HepG2 (cell line): ENCODE measurements at regions not wholly inside any gene's neighbourhood (a gene's known extent, or its start where the extent isn't known, plus 50 kb on each side); places are given as distances from the start of the nearest gene placed in this dataset.

Source experiments
- FOXJ3 ChIP-seq: sonication (generic); formaldehyde crosslinking; IDR thresholded peaks from 2 replicates; pipeline ENCODE4 v1.4.0; 2020; ENCODE audit warnings: missing genetic modification reagents, mild to moderate bottlenecking, borderline replicate concordance
- POLR2A ChIP-seq, 2 experiments: IDR thresholded peaks; 2 replicates each; pipeline ENCODE4 v1.6.1; 2011; ENCODE audit warnings: low read depth in 2 of 2, low read length in 2 of 2, mild to moderate bottlenecking in 1 of 2, moderate library complexity in 1 of 2; ENCODE audit not compliant: insufficient read depth in 1 of 2
- ZNF383 ChIP-seq: sonication (generic); formaldehyde crosslinking; IDR thresholded peaks from 2 replicates; pipeline ENCODE4 v1.4.0; 2020; ENCODE audit warnings: missing genetic modification reagents, mild to moderate bottlenecking, borderline replicate concordance
- TF ChIP-seq, protein P1 (sequence below): sonication (generic); formaldehyde crosslinking; IDR thresholded peaks from 2 replicates; pipeline ENCODE4 v1.8.1; 2023; ENCODE audit warnings: mild to moderate bottlenecking, missing genetic modification reagents

- TF ChIP-seq, protein P1, sequence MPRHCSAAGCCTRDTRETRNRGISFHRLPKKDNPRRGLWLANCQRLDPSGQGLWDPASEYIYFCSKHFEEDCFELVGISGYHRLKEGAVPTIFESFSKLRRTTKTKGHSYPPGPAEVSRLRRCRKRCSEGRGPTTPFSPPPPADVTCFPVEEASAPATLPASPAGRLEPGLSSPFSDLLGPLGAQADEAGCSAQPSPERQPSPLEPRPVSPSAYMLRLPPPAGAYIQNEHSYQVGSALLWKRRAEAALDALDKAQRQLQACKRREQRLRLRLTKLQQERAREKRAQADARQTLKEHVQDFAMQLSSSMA (CRISPR knock-in tag), result no peak
- TF ChIP-seq POLR2A (IDR thresholded peaks at IDR 0.05; ENCODE audit: insufficient read depth in 1 of 2, low read depth in 2 of 2, low read length in 2 of 2), result no peak
- TF ChIP-seq ZNF383 (CRISPR knock-in tag), result no peak
- TF ChIP-seq FOXJ3 (CRISPR knock-in tag), result no peak
Measured at GRCh38 chr4:30866346-30866745, 146.2 kb downstream of the PCDH7 start.
